ENCODE measurements at regions not wholly inside any gene's neighbourhood (a gene's known extent, or its start where the extent isn't known, plus 50 kb on each side); places are given as distances from the start of the nearest gene placed in this dataset.

- no peak for DNase-seq (ENCODE audit: low spot score)
These were observed 95.8 kb downstream of the ERMARD start for GRCh38 chr6:169847141-169847674.

- no peak for DNase-seq (ENCODE audit: low spot score)
These were observed 95.0 kb downstream of the ERMARD start for GRCh38 chr6:169846286-169847056.

GRCh38 chr6:169845426-169846285 lies 94.2 kb downstream of the ERMARD start:
- no peak for DNase-seq (ENCODE audit: low spot score)

- no peak for DNase-seq (ENCODE audit: low spot score)
These were observed 93.5 kb downstream of the ERMARD start for GRCh38 chr6:169844946-169845345.

GRCh38 chr6:169843991-169844390 lies 92.6 kb downstream of the ERMARD start:
- no peak for DNase-seq (ENCODE audit: low spot score)

GRCh38 chr6:169843110-169843509 lies 91.7 kb downstream of the ERMARD start:
- no peak for DNase-seq (ENCODE audit: low spot score)

GRCh38 chr6:169841907-169842606 lies 90.6 kb downstream of the ERMARD start:
- DNase-seq (ENCODE audit: low spot score): no peak

GRCh38 chr6:169841251-169841650 lies 89.8 kb downstream of the ERMARD start:
- no peak for DNase-seq (ENCODE audit: low spot score)

- no peak for DNase-seq (ENCODE audit: low spot score)
These were observed 88.6 kb downstream of the ERMARD start for GRCh38 chr6:169839898-169840631.

GRCh38 chr6:169839493-169839892 lies 88.1 kb downstream of the ERMARD start:
- no peak for DNase-seq (ENCODE audit: low spot score)

- no peak for DNase-seq (ENCODE audit: low spot score)
These were observed 87.6 kb downstream of the ERMARD start for GRCh38 chr6:169839029-169839481.

GRCh38 chr6:169838346-169839028 lies 87.1 kb downstream of the ERMARD start:
- no peak for DNase-seq (ENCODE audit: low spot score)

GRCh38 chr6:169837529-169838250 lies 86.3 kb downstream of the ERMARD start:
- DNase-seq (ENCODE audit: low spot score): no peak

- no peak for DNase-seq (ENCODE audit: low spot score)
These were observed 81.9 kb downstream of the ERMARD start for GRCh38 chr6:169833258-169833794.

GRCh38 chr6:169832247-169832948 lies 81.0 kb downstream of the ERMARD start:
- DNase-seq (ENCODE audit: low spot score): no peak

GRCh38 chr6:169831450-169832246 lies 80.2 kb downstream of the ERMARD start:
- peak; percentile 61 for DNase-seq (ENCODE audit: low spot score)

Data from CD4-positive, alpha-beta T cell treated with Interleukin-15 for 4 hours (primary cell).